ENCODE measurements at regions not wholly inside any gene's neighbourhood (a gene's known extent, or its start where the extent isn't known, plus 50 kb on each side); places are given as distances from the start of the nearest gene placed in this dataset.

DNA sequence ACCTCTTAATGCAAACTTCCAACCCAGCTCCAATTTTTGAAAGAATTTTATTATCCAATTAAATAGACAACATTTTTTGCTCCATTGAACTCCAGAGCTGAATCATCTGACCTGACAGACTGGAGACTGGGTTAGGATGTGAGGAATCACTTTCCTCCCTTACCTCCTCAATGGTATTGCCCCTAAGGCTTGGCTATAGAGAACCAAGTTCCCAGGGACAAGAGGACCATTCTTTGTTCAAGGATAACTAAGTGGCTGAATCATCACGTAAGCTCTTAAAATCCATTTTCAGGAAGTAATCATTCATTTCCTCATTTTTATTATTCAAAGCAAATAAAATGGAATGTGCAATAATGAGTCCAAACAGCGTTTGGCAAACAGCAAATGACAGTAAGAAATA is 335.1 kb downstream of the GATA3 start:
- TF ChIP-seq, protein P1, sequence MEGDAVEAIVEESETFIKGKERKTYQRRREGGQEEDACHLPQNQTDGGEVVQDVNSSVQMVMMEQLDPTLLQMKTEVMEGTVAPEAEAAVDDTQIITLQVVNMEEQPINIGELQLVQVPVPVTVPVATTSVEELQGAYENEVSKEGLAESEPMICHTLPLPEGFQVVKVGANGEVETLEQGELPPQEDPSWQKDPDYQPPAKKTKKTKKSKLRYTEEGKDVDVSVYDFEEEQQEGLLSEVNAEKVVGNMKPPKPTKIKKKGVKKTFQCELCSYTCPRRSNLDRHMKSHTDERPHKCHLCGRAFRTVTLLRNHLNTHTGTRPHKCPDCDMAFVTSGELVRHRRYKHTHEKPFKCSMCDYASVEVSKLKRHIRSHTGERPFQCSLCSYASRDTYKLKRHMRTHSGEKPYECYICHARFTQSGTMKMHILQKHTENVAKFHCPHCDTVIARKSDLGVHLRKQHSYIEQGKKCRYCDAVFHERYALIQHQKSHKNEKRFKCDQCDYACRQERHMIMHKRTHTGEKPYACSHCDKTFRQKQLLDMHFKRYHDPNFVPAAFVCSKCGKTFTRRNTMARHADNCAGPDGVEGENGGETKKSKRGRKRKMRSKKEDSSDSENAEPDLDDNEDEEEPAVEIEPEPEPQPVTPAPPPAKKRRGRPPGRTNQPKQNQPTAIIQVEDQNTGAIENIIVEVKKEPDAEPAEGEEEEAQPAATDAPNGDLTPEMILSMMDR (conservative IDR thresholded peaks at IDR 0.05; ENCODE audit: control insufficient read depth, insufficient read depth, low read depth, low read length), result no peak
- H3K4me3 ChIP-seq (ENCODE audit: control insufficient read depth, low read depth, low read length), result no peak overlapping the region
- DNase-seq (ENCODE audit: low read depth), result no peak

DNA sequence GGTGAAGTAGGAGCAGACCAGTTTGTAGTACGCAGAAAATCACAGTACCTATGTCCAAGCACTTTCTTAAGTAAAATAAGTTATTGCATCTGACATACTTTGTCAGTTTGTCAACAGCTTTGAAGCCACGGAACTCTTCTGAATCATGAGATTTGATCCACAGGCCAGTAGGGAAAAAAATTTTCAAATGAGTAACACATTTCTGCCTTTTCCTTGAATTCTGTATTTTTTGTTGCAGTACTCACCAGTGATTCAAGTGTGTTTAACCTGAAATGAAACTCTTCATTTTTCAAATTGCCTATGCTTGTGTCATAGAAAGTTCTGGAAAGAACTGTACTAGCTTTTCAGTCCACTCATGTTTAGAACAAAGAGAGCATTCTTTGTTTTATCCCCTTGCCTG is 337.7 kb downstream of the GATA3 start:
- DNase-seq (ENCODE audit: low read depth), result peak; percentile 2
- TF ChIP-seq, protein P1 (conservative IDR thresholded peaks at IDR 0.05; ENCODE audit: control insufficient read depth, insufficient read depth, low read depth, low read length), result no peak

DNA sequence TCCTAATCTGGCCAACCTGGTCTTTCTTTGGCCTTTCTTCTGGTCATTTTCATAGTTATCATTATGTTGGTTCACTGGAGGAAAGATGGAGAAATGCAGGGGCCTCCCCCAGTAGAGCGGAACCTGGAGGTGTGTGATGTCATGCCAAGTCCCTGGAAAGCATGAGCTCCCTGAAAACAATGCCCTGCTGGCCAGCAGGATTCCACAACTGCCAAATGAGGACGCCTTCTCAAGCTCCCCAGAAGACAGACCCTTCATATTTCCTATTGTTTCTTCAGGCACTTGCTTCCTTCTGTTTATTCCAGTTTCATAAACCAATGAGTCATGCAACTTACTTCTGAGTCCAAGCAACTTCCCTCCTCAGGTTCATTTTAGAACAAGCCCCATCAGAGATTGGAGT is 339.0 kb downstream of the GATA3 start:
- no peak for DNase-seq (ENCODE audit: low read depth)
- TF ChIP-seq, protein P1 (conservative IDR thresholded peaks at IDR 0.05; ENCODE audit: control insufficient read depth, insufficient read depth, low read depth, low read length), result no peak
- no peak overlapping the region for H3K4me3 ChIP-seq (ENCODE audit: control insufficient read depth, low read depth, low read length)

More for the DNA sequence above, 337.7 kb downstream of the GATA3 start:
- H3K4me3 ChIP-seq (ENCODE audit: control insufficient read depth, low read depth, low read length), result no peak overlapping the region

DNA sequence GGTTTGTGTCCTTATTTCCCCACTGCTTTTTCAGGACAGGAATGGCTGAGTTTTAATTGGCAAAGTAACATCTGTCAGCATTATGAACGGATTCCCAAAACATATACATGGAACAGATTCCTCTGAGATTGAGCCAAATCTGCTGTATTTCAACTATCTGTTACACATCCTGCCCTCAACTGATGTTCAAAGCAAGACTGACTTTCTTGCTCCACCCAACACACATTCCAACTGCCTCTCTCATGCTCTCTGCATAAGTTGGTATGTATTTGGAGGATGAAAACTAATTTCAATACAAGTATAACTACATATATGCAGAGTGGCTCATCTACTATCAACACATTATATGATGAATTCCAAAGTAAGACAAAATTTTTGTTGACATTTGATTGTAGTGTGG is 342.2 kb downstream of the GATA3 start:
- no peak overlapping the region for H3K4me3 ChIP-seq (ENCODE audit: control insufficient read depth, low read depth, low read length)
- no peak for DNase-seq (ENCODE audit: low read depth)
- TF ChIP-seq, protein P1 (conservative IDR thresholded peaks at IDR 0.05; ENCODE audit: control insufficient read depth, insufficient read depth, low read depth, low read length), result no peak

DNA sequence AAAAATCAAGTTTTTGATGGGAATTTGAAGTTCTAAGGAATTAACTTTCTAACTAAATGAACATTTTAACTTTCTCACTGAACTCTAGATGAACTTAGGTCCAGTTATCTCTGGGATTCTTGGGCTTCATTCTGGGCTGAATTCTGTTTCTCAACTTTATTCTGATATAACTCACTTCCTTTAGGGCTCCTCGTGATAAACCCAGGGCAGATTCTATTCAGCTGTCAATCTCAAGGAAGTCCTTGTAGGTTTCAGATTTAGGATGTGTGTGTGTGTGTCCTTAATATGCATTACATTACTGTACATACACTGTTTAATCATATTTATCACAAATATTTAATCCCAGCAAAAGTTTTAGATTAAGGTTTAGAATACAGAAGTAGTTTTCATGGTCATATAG is 344.3 kb downstream of the GATA3 start:
- TF ChIP-seq, protein P1 (conservative IDR thresholded peaks at IDR 0.05; ENCODE audit: control insufficient read depth, insufficient read depth, low read depth, low read length), result no peak
- no peak overlapping the region for H3K4me3 ChIP-seq (ENCODE audit: control insufficient read depth, low read depth, low read length)

DNA sequence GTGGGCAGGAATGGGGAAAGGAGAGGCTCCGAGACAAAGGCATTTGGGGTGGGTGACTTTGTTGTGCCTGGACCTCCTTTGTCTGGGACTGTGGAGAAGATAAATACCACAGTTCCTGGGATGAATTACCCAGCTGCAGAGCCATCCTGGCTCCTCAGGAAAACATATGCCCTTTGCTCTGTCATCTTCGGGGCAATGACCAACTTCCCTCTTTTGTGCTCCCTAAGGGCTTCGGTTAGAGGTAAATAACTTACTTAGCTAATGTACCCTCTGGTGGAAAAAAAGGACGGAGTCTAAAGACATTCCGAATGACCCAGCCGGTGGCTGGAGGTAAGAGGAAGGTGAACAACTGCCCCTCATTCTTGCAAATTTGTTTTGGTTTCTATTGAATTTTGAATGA is 345.7 kb downstream of the GATA3 start:
- no peak for DNase-seq (ENCODE audit: low read depth)
- TF ChIP-seq, protein P1 (conservative IDR thresholded peaks at IDR 0.05; ENCODE audit: control insufficient read depth, insufficient read depth, low read depth, low read length), result no peak
- no peak overlapping the region for H3K4me3 ChIP-seq (ENCODE audit: control insufficient read depth, low read depth, low read length)

More for the DNA sequence above, 344.3 kb downstream of the GATA3 start:
- no peak for DNase-seq (ENCODE audit: low read depth)

DNA sequence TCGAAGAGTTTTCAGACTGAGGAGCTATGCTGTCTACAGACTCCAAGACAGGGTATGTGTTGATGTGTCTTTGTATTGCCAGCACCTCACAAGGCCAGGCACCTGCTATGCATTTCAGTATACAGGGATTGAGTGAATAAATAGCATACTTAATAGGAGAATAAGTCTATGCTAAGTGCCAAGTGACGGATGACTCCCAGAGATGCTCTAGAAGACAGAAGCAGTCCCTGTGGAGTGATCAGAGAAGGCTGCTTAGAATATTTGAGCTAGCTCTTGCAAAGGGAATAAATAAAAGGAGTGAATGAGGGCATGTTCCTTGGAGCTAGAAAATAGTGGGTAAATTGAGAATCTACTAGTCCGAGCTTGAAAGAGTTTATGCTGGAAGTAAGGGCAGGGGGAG is 346.4 kb downstream of the GATA3 start:
- H3K4me3 ChIP-seq (ENCODE audit: control insufficient read depth, low read depth, low read length), result no peak overlapping the region
- no peak for DNase-seq (ENCODE audit: low read depth)
- TF ChIP-seq, protein P1 (conservative IDR thresholded peaks at IDR 0.05; ENCODE audit: control insufficient read depth, insufficient read depth, low read depth, low read length), result no peak
